ENCODE measurements at regions not wholly inside any gene's neighbourhood (a gene's known extent, or its start where the extent isn't known, plus 50 kb on each side); places are given as distances from the start of the nearest gene placed in this dataset.

DNA sequence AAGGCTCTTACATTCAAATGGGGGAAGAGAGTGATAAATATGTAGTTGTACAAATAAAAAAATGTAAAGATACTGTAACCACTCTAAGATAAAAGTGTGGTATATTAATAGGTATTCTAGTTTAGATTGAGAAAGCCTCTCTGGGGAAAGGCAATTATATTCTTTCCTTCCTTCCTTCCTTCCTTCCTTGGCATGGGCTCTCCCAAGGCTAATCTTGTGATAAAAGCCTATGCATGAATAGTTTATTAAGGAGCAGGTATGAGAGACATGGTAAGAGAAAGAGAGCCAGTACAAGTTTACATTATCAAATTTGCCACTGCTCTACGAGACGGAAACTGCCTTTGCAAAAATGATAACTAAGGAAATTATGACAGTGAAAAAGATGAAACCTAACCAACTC is 588.8 kb downstream of the PRELID2 start:
- TF ChIP-seq CTCF (CRISPR knock-in tag; IDR thresholded peaks at IDR 0.05) (no peak), POLR2G (IDR thresholded peaks at IDR 0.05; ENCODE audit: low read depth, low read length) (no peak), BHLHE40 (IDR thresholded peaks at IDR 0.05; ENCODE audit: low read length) (no peak), BCL3 (CRISPR knock-in tag; IDR thresholded peaks at IDR 0.05) (no peak), PRDM15 (CRISPR knock-in tag; IDR thresholded peaks at IDR 0.05) (no peak), ZBTB21 (CRISPR knock-in tag; IDR thresholded peaks at IDR 0.05) (no peak), ZNF713 (CRISPR knock-in tag; IDR thresholded peaks at IDR 0.05) (no peak), ZFP36 (IDR thresholded peaks at IDR 0.05; ENCODE audit: borderline replicate concordance, low read depth, low read length, partially characterized antibody) (no peak), SETDB1 (CRISPR knock-in tag; IDR thresholded peaks at IDR 0.05; ENCODE audit: borderline replicate concordance) (no peak)
- TF ChIP-seq, protein P1, sequence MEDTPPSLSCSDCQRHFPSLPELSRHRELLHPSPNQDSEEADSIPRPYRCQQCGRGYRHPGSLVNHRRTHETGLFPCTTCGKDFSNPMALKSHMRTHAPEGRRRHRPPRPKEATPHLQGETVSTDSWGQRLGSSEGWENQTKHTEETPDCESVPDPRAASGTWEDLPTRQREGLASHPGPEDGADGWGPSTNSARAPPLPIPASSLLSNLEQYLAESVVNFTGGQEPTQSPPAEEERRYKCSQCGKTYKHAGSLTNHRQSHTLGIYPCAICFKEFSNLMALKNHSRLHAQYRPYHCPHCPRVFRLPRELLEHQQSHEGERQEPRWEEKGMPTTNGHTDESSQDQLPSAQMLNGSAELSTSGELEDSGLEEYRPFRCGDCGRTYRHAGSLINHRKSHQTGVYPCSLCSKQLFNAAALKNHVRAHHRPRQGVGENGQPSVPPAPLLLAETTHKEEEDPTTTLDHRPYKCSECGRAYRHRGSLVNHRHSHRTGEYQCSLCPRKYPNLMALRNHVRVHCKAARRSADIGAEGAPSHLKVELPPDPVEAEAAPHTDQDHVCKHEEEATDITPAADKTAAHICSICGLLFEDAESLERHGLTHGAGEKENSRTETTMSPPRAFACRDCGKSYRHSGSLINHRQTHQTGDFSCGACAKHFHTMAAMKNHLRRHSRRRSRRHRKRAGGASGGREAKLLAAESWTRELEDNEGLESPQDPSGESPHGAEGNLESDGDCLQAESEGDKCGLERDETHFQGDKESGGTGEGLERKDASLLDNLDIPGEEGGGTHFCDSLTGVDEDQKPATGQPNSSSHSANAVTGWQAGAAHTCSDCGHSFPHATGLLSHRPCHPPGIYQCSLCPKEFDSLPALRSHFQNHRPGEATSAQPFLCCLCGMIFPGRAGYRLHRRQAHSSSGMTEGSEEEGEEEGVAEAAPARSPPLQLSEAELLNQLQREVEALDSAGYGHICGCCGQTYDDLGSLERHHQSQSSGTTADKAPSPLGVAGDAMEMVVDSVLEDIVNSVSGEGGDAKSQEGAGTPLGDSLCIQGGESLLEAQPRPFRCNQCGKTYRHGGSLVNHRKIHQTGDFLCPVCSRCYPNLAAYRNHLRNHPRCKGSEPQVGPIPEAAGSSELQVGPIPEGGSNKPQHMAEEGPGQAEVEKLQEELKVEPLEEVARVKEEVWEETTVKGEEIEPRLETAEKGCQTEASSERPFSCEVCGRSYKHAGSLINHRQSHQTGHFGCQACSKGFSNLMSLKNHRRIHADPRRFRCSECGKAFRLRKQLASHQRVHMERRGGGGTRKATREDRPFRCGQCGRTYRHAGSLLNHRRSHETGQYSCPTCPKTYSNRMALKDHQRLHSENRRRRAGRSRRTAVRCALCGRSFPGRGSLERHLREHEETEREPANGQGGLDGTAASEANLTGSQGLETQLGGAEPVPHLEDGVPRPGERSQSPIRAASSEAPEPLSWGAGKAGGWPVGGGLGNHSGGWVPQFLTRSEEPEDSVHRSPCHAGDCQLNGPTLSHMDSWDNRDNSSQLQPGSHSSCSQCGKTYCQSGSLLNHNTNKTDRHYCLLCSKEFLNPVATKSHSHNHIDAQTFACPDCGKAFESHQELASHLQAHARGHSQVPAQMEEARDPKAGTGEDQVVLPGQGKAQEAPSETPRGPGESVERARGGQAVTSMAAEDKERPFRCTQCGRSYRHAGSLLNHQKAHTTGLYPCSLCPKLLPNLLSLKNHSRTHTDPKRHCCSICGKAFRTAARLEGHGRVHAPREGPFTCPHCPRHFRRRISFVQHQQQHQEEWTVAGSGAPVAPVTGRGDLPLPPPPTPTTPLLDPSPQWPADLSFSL (CRISPR knock-in tag; IDR thresholded peaks at IDR 0.05): no peak

All from HepG2 (cell line).